GM23338 (cell line): ENCODE measurements at regions not wholly inside any gene's neighbourhood (a gene's known extent, or its start where the extent isn't known, plus 50 kb on each side); places are given as distances from the start of the nearest gene placed in this dataset.

Source experiments
- ATAC-seq: fragments of 200-7000 bp; cut with Tn5 transposase; 3 replicates; pipeline ENCODE4 v1.9.1; 2020
- DNase-seq: peaks from one replicate; pipeline ENCODE4 v3.0.0-alpha.2; 2015; ENCODE audit warnings: low spot score
- H2AFZ ChIP-seq: fragments of 200-600 bp; sonication (generic); 2 replicates; pipeline ENCODE4 v1.8.0; 2016; ENCODE audit warnings: antibody characterized with exemption, mild to moderate bottlenecking, moderate library complexity
- H3F3A ChIP-seq: fragments of 200-600 bp; sonication (generic); replicated peaks from 2 replicates; pipeline ENCODE4 v1.8.0; 2017; ENCODE audit warnings: antibody characterized with exemption, mixed run types, low read depth
- H3K27ac ChIP-seq: fragments of 200-600 bp; sonication (generic); 2 replicates; pipeline ENCODE4 v1.6.1; 2016; ENCODE audit warnings: low read depth
- H3K27me3 ChIP-seq: fragments of 200-600 bp; sonication (generic); 2 replicates; pipeline ENCODE4 v1.8.0; 2016; ENCODE audit warnings: mild to moderate bottlenecking, mixed run types, moderate library complexity; ENCODE audit not compliant: insufficient read depth
- H3K36me3 ChIP-seq: fragments of 200-600 bp; sonication (generic); 2 replicates; pipeline ENCODE4 v1.8.0; 2016; ENCODE audit warnings: mild to moderate bottlenecking; ENCODE audit not compliant: insufficient read depth
- H3K4me1 ChIP-seq: fragments of 200-600 bp; sonication (generic); 2 replicates; pipeline ENCODE4 v1.8.0; 2016; ENCODE audit warnings: mild to moderate bottlenecking, moderate library complexity; ENCODE audit not compliant: insufficient read depth
- H3K4me2 ChIP-seq: fragments of 200-600 bp; sonication (generic); 2 replicates; pipeline ENCODE4 v1.7.1; 2017; ENCODE audit warnings: mixed run types
- H3K4me3 ChIP-seq: fragments of 200-600 bp; sonication (generic); 2 replicates; pipeline ENCODE4 v1.6.1; 2016; ENCODE audit warnings: mixed run types
- H3K79me2 ChIP-seq: fragments of 200-600 bp; sonication (generic); replicated peaks from 2 replicates; pipeline ENCODE4 v1.8.0; 2017; ENCODE audit warnings: mild to moderate bottlenecking; ENCODE audit not compliant: insufficient read depth
- H3K9me2 ChIP-seq: fragments of 200-600 bp; sonication (generic); 2 replicates; pipeline ENCODE4 v1.8.0; 2017; ENCODE audit not compliant: insufficient read depth
- H4K20me1 ChIP-seq: fragments of 200-600 bp; sonication (generic); replicated peaks from 2 replicates; pipeline ENCODE4 v1.8.0; 2017; ENCODE audit warnings: mild to moderate bottlenecking; ENCODE audit not compliant: insufficient read depth
- H3K27ac Mint-ChIP-seq: 2 replicates; pipeline ENCODE4 v1.8.0; 2020; ENCODE audit warnings: inconsistent platforms, mild to moderate bottlenecking, moderate library complexity, mixed read lengths
- H3K27me3 Mint-ChIP-seq: 3 replicates; pipeline ENCODE4 v1.8.0; 2022; ENCODE audit warnings: low read depth, mild to moderate bottlenecking, moderate library complexity, mixed read lengths, inconsistent platforms; ENCODE audit not compliant: insufficient read depth, poor library complexity
- H3K36me3 Mint-ChIP-seq: 3 replicates; pipeline ENCODE4 v1.8.0; 2021; ENCODE audit warnings: low read depth, mild to moderate bottlenecking, inconsistent platforms, moderate library complexity, mixed read lengths
- H3K4me1 Mint-ChIP-seq: 3 replicates; pipeline ENCODE4 v1.8.0; 2020; ENCODE audit warnings: mild to moderate bottlenecking, inconsistent platforms, mixed read lengths
- H3K4me3 Mint-ChIP-seq: 3 replicates; pipeline ENCODE4 v1.8.0; 2021; ENCODE audit warnings: moderate library complexity, mild to moderate bottlenecking, inconsistent platforms, mixed read lengths
- H3K9me3 Mint-ChIP-seq: 3 replicates; pipeline ENCODE4 v1.8.0; 2020; ENCODE audit warnings: moderate library complexity, mild to moderate bottlenecking, inconsistent platforms, mixed read lengths
- CREB1 ChIP-seq: fragments of 250-450 bp; sonication (Bioruptor Pico); IDR thresholded peaks from 2 replicates; pipeline ENCODE4 v1.5.0; 2020; ENCODE audit warnings: low read depth, mild to moderate bottlenecking, moderate library complexity
- CTCF ChIP-seq, 2 experiments: fragments of 200-600 bp in 1 of 2; sonication (generic) in 1 of 2; conservative IDR thresholded peaks; 2 replicates each; pipeline versions ENCODE4 v1.5.1 to v1.6.1; 2016 to 2017; ENCODE audit warnings: antibody characterized with exemption in 2 of 2, low read depth in 2 of 2, mild to moderate bottlenecking in 2 of 2, moderate library complexity in 1 of 2
- EZH2 ChIP-seq: fragments of 200-600 bp; sonication (generic); IDR thresholded peaks from one replicate; pipeline ENCODE4 v1.8.0; 2017; ENCODE audit warnings: antibody characterized with exemption, mild to moderate bottlenecking, low read depth; ENCODE audit not compliant: unreplicated experiment
- EZH2phosphoT487 ChIP-seq: fragments of 200-600 bp; sonication (generic); IDR thresholded peaks from one replicate; pipeline ENCODE4 v1.8.1; 2018; ENCODE audit warnings: antibody characterized with exemption; ENCODE audit not compliant: unreplicated experiment
- JUNB ChIP-seq: IDR thresholded peaks from one replicate; pipeline ENCODE4 v1.6.1; 2016; ENCODE audit warnings: antibody characterized with exemption; ENCODE audit not compliant: unreplicated experiment
- STAT1 ChIP-seq: IDR thresholded peaks from one replicate; pipeline ENCODE4 v1.6.1; 2016; ENCODE audit warnings: antibody characterized with exemption; ENCODE audit not compliant: unreplicated experiment
- ZNF114 ChIP-seq: fragments of 250-450 bp; sonication (Bioruptor Pico); IDR thresholded peaks from 2 replicates; pipeline ENCODE4 v1.5.0; 2020; ENCODE audit warnings: mild to moderate bottlenecking, moderate library complexity
- ZNF331 ChIP-seq: fragments of 250-450 bp; sonication (Bioruptor Pico); IDR thresholded peaks from 2 replicates; pipeline ENCODE4 v1.5.0; 2020; ENCODE audit warnings: low read depth, mild to moderate bottlenecking, moderate library complexity
- TF ChIP-seq, protein P1 (sequence below): IDR thresholded peaks from 2 replicates; pipeline ENCODE4 v1.6.1; 2016; ENCODE audit warnings: antibody characterized with exemption
- TF ChIP-seq, protein P2 (sequence below): fragments of 250-450 bp; sonication (Bioruptor Pico); IDR thresholded peaks from 2 replicates; pipeline ENCODE4 v1.5.0; 2020; ENCODE audit warnings: mild to moderate bottlenecking, moderate library complexity

DNA sequence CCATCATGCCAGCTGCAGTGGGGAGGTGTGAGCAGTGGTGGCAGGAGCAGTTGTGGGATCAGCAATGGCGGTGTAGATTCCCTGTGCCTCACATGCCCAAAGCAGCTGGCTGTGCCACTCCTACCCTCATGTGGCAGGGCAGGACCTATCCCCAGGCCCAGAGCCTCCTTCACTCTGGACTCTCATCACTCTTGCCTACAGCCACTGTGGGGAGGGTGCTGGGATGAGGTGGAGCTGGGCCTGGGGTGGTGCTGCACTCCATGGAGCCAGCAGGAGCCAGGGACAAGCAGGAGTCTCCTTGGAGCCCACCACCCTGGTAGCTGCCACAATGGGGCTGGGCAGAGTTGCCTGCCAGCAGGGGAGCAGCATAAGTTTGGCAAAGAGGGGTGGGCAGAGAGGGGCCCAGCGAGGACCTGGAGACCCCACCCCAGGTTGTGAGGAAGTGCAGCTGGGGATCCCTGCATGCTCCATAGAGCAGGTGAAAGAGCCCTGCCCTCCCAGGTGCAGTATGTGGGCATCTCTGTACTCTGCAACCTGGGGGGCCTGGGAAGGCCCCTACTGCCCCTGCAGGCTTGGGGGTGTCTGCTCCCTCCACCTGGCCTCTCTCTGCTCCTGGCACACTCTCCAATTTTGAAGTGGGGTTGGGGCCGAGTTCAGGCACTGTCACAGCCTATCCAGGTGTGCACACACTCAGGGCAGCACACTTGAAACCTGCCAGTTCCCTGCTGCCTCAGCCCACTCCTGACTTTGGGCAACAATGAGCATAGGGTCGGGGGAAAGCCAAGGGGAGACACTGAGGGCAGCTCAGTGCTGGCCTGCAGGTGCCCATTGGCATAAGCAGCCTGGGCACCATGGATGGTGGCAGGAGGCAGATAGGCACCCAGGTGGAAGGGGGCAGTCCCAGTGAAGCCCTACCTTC, 74.0 kb upstream of the INTU start:
- H3K27me3 ChIP-seq = no peaks in the 10 kb centered on the region
- H4K20me1 ChIP-seq = no peaks in the 10 kb centered on the region
- no peak overlapping the region for H3K27ac ChIP-seq
- ATAC-seq (no peak), DNase-seq (no peak)
- no peak overlapping the region for H3K4me3 ChIP-seq
- H3K27ac Mint-ChIP-seq = no peak overlapping the region
- H3K4me3 Mint-ChIP-seq = no peak overlapping the region
- H3K27me3 Mint-ChIP-seq = no peaks in the 10 kb centered on the region
- H3K4me1 ChIP-seq = no peaks in the 10 kb centered on the region
- H3K79me2 ChIP-seq = no peaks in the 10 kb centered on the region
- H3K9me2 ChIP-seq = no peaks in the 10 kb centered on the region
- no peak overlapping the region for H2AFZ ChIP-seq
- TF ChIP-seq STAT1 (no peak), CTCF (conservative IDR thresholded peaks at IDR 0.05; ENCODE audit: low read depth in 2 of 2) (no peak), CREB1 (no peak), EZH2 (no peak), ZNF114 (CRISPR knock-in tag) (no peak), EZH2phosphoT487 (no peak), ZNF331 (CRISPR knock-in tag) (no peak)
- TF ChIP-seq, protein P1, sequence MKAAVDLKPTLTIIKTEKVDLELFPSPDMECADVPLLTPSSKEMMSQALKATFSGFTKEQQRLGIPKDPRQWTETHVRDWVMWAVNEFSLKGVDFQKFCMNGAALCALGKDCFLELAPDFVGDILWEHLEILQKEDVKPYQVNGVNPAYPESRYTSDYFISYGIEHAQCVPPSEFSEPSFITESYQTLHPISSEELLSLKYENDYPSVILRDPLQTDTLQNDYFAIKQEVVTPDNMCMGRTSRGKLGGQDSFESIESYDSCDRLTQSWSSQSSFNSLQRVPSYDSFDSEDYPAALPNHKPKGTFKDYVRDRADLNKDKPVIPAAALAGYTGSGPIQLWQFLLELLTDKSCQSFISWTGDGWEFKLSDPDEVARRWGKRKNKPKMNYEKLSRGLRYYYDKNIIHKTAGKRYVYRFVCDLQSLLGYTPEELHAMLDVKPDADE = no peak
- H3K4me1 Mint-ChIP-seq = no peaks in the 10 kb centered on the region
- H3F3A ChIP-seq = no peaks in the 10 kb centered on the region
- H3K36me3 ChIP-seq = no peaks in the 10 kb centered on the region
- H3K4me2 ChIP-seq = no peak overlapping the region
- peaks cover 4% of the 10 kb centered on the region; the same call in 2 of the 3 replicates for H3K36me3 Mint-ChIP-seq
- peaks cover 13% of the 10 kb centered on the region for H3K9me3 Mint-ChIP-seq

DNA sequence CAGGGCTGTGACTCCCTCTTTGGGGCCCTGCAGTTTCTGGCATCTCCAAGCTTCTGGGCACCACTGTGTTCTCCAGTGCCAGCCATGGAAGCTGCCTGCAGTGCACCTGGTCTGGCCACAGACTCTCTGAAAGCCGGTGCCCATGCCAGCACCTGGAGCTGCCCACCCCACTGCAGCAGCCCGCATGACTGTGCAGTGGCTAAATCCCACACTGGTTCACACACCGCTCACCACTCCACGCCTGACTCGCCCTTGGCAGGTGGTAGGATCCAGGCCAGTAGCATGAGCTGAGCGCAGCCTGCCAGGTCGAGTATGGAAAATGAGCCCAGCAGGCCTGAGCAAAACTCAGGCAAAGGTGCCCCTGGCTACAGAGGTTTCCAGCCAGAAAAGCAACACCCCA, 72.8 kb upstream of the INTU start:
- H3K27ac ChIP-seq = no peak overlapping the region
- no peak overlapping the region for H3K4me2 ChIP-seq
- DNase-seq = no peak
- Mint-ChIP-seq H3K4me3 (no peak overlapping the region), H3K4me1 (no peaks in the 10 kb centered on the region), H3K27ac (no peak overlapping the region), H3K27me3 (no peaks in the 10 kb centered on the region), H3K36me3 (peaks cover 4% of the 10 kb centered on the region; the same call in 2 of the 3 replicates), H3K9me3 (peaks cover 13% of the 10 kb centered on the region)
- no peaks in the 10 kb centered on the region for H3K4me1 ChIP-seq
- no peak for ATAC-seq
- H4K20me1 ChIP-seq = no peaks in the 10 kb centered on the region
- H3F3A ChIP-seq = no peaks in the 10 kb centered on the region
- no peaks in the 10 kb centered on the region for H3K9me2 ChIP-seq
- no peaks in the 10 kb centered on the region for H3K79me2 ChIP-seq
- H2AFZ ChIP-seq = no peak overlapping the region
- H3K4me3 ChIP-seq = no peak overlapping the region
- H3K27me3 ChIP-seq = no peaks in the 10 kb centered on the region
- no peaks in the 10 kb centered on the region for H3K36me3 ChIP-seq
- no peak for TF ChIP-seq ZNF114 (CRISPR knock-in tag)
- TF ChIP-seq ZNF331 (CRISPR knock-in tag) = no peak
- TF ChIP-seq, protein P2, sequence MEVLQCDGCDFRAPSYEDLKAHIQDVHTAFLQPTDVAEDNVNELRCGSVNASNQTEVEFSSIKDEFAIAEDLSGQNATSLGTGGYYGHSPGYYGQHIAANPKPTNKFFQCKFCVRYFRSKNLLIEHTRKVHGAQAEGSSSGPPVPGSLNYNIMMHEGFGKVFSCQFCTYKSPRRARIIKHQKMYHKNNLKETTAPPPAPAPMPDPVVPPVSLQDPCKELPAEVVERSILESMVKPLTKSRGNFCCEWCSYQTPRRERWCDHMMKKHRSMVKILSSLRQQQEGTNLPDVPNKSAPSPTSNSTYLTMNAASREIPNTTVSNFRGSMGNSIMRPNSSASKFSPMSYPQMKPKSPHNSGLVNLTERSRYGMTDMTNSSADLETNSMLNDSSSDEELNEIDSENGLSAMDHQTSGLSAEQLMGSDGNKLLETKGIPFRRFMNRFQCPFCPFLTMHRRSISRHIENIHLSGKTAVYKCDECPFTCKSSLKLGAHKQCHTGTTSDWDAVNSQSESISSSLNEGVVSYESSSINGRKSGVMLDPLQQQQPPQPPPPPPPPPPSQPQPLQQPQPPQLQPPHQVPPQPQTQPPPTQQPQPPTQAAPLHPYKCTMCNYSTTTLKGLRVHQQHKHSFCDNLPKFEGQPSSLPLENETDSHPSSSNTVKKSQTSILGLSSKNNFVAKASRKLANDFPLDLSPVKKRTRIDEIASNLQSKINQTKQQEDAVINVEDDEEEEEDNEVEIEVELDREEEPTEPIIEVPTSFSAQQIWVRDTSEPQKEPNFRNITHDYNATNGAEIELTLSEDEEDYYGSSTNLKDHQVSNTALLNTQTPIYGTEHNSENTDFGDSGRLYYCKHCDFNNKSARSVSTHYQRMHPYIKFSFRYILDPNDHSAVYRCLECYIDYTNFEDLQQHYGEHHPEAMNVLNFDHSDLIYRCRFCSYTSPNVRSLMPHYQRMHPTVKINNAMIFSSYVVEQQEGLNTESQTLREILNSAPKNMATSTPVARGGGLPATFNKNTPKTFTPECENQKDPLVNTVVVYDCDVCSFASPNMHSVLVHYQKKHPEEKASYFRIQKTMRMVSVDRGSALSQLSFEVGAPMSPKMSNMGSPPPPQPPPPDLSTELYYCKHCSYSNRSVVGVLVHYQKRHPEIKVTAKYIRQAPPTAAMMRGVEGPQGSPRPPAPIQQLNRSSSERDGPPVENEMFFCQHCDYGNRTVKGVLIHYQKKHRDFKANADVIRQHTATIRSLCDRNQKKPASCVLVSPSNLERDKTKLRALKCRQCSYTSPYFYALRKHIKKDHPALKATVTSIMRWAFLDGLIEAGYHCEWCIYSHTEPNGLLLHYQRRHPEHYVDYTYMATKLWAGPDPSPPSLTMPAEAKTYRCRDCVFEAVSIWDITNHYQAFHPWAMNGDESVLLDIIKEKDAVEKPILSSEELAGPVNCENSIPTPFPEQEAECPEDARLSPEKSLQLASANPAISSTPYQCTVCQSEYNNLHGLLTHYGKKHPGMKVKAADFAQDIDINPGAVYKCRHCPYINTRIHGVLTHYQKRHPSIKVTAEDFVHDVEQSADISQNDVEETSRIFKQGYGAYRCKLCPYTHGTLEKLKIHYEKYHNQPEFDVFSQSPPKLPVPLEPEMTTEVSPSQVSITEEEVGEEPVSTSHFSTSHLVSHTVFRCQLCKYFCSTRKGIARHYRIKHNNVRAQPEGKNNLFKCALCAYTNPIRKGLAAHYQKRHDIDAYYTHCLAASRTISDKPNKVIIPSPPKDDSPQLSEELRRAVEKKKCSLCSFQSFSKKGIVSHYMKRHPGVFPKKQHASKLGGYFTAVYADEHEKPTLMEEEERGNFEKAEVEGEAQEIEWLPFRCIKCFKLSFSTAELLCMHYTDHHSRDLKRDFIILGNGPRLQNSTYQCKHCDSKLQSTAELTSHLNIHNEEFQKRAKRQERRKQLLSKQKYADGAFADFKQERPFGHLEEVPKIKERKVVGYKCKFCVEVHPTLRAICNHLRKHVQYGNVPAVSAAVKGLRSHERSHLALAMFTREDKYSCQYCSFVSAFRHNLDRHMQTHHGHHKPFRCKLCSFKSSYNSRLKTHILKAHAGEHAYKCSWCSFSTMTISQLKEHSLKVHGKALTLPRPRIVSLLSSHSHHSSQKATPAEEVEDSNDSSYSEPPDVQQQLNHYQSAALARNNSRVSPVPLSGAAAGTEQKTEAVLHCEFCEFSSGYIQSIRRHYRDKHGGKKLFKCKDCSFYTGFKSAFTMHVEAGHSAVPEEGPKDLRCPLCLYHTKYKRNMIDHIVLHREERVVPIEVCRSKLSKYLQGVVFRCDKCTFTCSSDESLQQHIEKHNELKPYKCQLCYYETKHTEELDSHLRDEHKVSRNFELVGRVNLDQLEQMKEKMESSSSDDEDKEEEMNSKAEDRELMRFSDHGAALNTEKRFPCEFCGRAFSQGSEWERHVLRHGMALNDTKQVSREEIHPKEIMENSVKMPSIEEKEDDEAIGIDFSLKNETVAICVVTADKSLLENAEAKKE = no peak
- TF ChIP-seq CREB1 = no peak
- TF ChIP-seq JUNB = no peak
- TF ChIP-seq STAT1 = no peak
- no peak for TF ChIP-seq EZH2phosphoT487
- TF ChIP-seq EZH2 = no peak
